OCI-LY7 (cell line): ENCODE measurements at regions not wholly inside any gene's neighbourhood (a gene's known extent, or its start where the extent isn't known, plus 50 kb on each side); places are given as distances from the start of the nearest gene placed in this dataset.

Experiments used
- BruUV-seq: library from RNA; stranded (reverse); fragments of 400-500 nt; replicated peaks from 2 replicates; lab custom pipeline; 2021; lab: Mats Ljungman, UMichigan
- CTCF ChIA-PET: fragments of 300-600 bp; sonication (Branson Sonifier 250); formaldehyde crosslinking; loops from one replicate; lab custom pipeline; 2022; ENCODE audit warnings: antibody characterized with exemption; ENCODE audit not compliant: unreplicated experiment; lab: Charles Lee
- POLR2A ChIA-PET: fragments of 300-600 bp; sonication (Branson Sonifier 250); formaldehyde crosslinking; loops from one replicate; lab custom pipeline; 2022; ENCODE audit warnings: antibody characterized with exemption; lab: Charles Lee
- DNase-seq: peaks from one replicate; pipeline ENCODE4 v3.0.0-alpha.2; 2015; ENCODE audit warnings: low spot score
- H2AFZ ChIP-seq: fragments of 200-600 bp; sonication (generic), shearing (Covaris generic); 2 replicates; pipeline ENCODE4 v1.6.1; 2014; ENCODE audit warnings: mild to moderate bottlenecking, antibody characterized with exemption, low read length, moderate library complexity
- H3K27ac ChIP-seq: fragments of 200-600 bp; sonication (generic); 2 replicates; pipeline ENCODE4 v1.5.1; 2014; ENCODE audit warnings: mixed run types, low read depth, mild to moderate bottlenecking, moderate library complexity, low read length, inconsistent platforms; ENCODE audit not compliant: poor library complexity, severe bottlenecking
- H3K36me3 ChIP-seq: fragments of 200-600 bp; sonication (generic); 2 replicates; pipeline ENCODE4 v1.6.1; 2014; ENCODE audit warnings: mild to moderate bottlenecking, antibody characterized with exemption, low read length, moderate library complexity, mixed read lengths; ENCODE audit not compliant: insufficient read depth
- H3K4me1 ChIP-seq: fragments of 200-600 bp; sonication (generic); 2 replicates; pipeline ENCODE4 v1.5.1; 2014; ENCODE audit warnings: mild to moderate bottlenecking, low read length; ENCODE audit not compliant: insufficient read depth, poor library complexity, severe bottlenecking
- H3K4me2 ChIP-seq: fragments of 200-600 bp; sonication (generic); 2 replicates; pipeline ENCODE4 v1.6.1; 2014; ENCODE audit warnings: mild to moderate bottlenecking, low read length
- H3K4me3 ChIP-seq: fragments of 200-600 bp; sonication (generic); 2 replicates; pipeline ENCODE4 v1.5.1; 2014; ENCODE audit warnings: mild to moderate bottlenecking, low read depth, low read length; ENCODE audit not compliant: poor library complexity, severe bottlenecking
- H3K79me2 ChIP-seq: fragments of 200-600 bp; sonication (generic); 2 replicates; pipeline ENCODE4 v1.6.1; 2016; ENCODE audit warnings: low read depth, mild to moderate bottlenecking, low read length, moderate library complexity, mixed read lengths; ENCODE audit not compliant: insufficient read depth
- H3K9me2 ChIP-seq: fragments of 200-600 bp; sonication (generic); 2 replicates; pipeline ENCODE4 v1.6.1; 2016; ENCODE audit warnings: mild to moderate bottlenecking, low read length, mixed read lengths; ENCODE audit not compliant: insufficient read depth
- H3K9me3 ChIP-seq: fragments of 200-600 bp; sonication (generic); 2 replicates; pipeline ENCODE4 v1.6.1; 2014; ENCODE audit warnings: mild to moderate bottlenecking, mixed run types, low read length, mixed read lengths
- H4K20me1 ChIP-seq: fragments of 200-600 bp; sonication (generic); 2 replicates; pipeline ENCODE4 v1.6.1; 2014; ENCODE audit warnings: mild to moderate bottlenecking, antibody characterized with exemption, low read length, moderate library complexity, mixed read lengths; ENCODE audit not compliant: insufficient read depth
- EZH2phosphoT487 ChIP-seq: fragments of 200-600 bp; sonication (generic); IDR thresholded peaks from 2 replicates; pipeline ENCODE4 v1.6.1; 2018; ENCODE audit warnings: low read depth, borderline replicate concordance, mild to moderate bottlenecking, mixed run types, antibody characterized with exemption, low read length, moderate library complexity, mixed read lengths
- intact Hi-C: fragments of 100-400 bp; cut with micrococcal nuclease; formaldehyde crosslinking; loops from one replicate; pipeline ENCODE4 v1.10.0; 2022; ENCODE audit not compliant: unreplicated experiment
- TF ChIP-seq, protein P1 (sequence below): fragments of 200-600 bp; sonication (generic); conservative IDR thresholded peaks from 2 replicates; pipeline ENCODE4 v1.5.1; 2014; ENCODE audit warnings: mild to moderate bottlenecking, antibody characterized with exemption, low read length, moderate library complexity, mixed read lengths

DNA sequence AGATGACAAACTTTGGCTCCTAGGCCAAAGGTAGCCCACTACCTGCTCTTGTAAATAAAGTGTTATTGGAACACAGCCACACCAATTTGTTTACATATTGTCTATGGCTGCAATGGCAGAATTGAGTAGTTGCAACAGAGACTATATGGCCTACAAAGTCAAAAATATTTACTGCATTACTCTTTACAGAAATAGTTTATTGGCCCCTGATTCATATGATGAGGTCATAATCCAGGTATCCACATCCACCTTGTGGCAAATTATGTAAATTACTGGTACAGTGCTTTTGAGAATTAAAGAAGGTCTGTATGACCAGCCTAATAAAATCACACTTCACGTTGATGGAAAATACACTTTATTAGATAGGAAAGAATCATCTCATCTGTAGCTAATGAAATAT, 337.0 kb upstream of the DDX53 start:
- intact Hi-C loops: no loop called here
- POLR2A ChIA-PET: no interaction called here
- BruUV-seq: no TSS peak
- no peaks in the 10 kb centered on the region for H3K79me2 ChIP-seq
- TF ChIP-seq, protein P1, sequence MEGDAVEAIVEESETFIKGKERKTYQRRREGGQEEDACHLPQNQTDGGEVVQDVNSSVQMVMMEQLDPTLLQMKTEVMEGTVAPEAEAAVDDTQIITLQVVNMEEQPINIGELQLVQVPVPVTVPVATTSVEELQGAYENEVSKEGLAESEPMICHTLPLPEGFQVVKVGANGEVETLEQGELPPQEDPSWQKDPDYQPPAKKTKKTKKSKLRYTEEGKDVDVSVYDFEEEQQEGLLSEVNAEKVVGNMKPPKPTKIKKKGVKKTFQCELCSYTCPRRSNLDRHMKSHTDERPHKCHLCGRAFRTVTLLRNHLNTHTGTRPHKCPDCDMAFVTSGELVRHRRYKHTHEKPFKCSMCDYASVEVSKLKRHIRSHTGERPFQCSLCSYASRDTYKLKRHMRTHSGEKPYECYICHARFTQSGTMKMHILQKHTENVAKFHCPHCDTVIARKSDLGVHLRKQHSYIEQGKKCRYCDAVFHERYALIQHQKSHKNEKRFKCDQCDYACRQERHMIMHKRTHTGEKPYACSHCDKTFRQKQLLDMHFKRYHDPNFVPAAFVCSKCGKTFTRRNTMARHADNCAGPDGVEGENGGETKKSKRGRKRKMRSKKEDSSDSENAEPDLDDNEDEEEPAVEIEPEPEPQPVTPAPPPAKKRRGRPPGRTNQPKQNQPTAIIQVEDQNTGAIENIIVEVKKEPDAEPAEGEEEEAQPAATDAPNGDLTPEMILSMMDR: no peak
- no peak for TF ChIP-seq EZH2phosphoT487
- H3K36me3 ChIP-seq: no peaks in the 10 kb centered on the region
- H2AFZ ChIP-seq: no peak overlapping the region
- no peak overlapping the region for H3K4me2 ChIP-seq
- no peak overlapping the region for H3K27ac ChIP-seq
- H4K20me1 ChIP-seq: no peaks in the 10 kb centered on the region
- H3K9me3 ChIP-seq: no peaks in the 10 kb centered on the region
- H3K4me3 ChIP-seq: no peak overlapping the region
- no peaks in the 10 kb centered on the region for H3K4me1 ChIP-seq
- DNase-seq: no peak
- CTCF ChIA-PET: no interaction called here
- H3K9me2 ChIP-seq: no peaks in the 10 kb centered on the region

DNA sequence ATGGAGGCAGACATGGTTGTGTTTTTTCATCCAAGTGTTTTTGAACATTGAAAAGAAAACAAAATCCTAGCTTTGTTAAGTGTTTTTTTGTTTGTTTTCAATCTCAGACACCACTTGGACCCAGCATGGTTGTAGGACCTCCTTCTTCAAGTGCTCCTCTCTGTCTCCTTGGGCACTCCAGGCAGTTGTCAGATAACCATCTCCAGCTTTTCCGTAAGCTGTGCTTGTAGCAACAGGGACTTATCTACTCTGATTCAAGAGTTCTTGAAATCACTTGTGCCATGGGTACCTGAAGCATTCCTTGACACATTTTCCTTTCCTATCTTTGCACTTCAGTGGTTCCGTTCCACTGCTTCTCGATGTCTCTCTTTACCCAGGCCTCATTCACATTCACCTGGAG, 334.9 kb upstream of the DDX53 start:
- H3K9me3 ChIP-seq: no peaks in the 10 kb centered on the region
- no peaks in the 10 kb centered on the region for H3K9me2 ChIP-seq
- no peak overlapping the region for H3K4me2 ChIP-seq
- H3K36me3 ChIP-seq: no peaks in the 10 kb centered on the region
- H3K79me2 ChIP-seq: no peaks in the 10 kb centered on the region
- no peak overlapping the region for H3K27ac ChIP-seq
- DNase-seq: no peak
- no peaks in the 10 kb centered on the region for H4K20me1 ChIP-seq
- intact Hi-C loops: no loop called here
- TF ChIP-seq EZH2phosphoT487: no peak
- TF ChIP-seq, protein P1: no peak
- POLR2A ChIA-PET: no interaction called here
- no peak overlapping the region for H3K4me3 ChIP-seq
- CTCF ChIA-PET: no interaction called here
- no peaks in the 10 kb centered on the region for H3K4me1 ChIP-seq
- no peak overlapping the region for H2AFZ ChIP-seq
- BruUV-seq: no TSS peak

GRCh38 chrX:22665818-22666217, 333.9 kb upstream of the DDX53 start:
- intact Hi-C loops: no loop called here
- TF ChIP-seq, protein P1: no peak
- no peak for TF ChIP-seq EZH2phosphoT487
- H3K36me3 ChIP-seq: no peaks in the 10 kb centered on the region
- ChIA-PET CTCF (no interaction called here), POLR2A (no interaction called here)
- no peak overlapping the region for H3K4me2 ChIP-seq
- H4K20me1 ChIP-seq: no peaks in the 10 kb centered on the region
- no peaks in the 10 kb centered on the region for H3K9me3 ChIP-seq
- no peaks in the 10 kb centered on the region for H3K79me2 ChIP-seq
- no TSS peak for BruUV-seq
- no peak overlapping the region for H2AFZ ChIP-seq
- DNase-seq: no peak
- no peaks in the 10 kb centered on the region for H3K4me1 ChIP-seq
- H3K4me3 ChIP-seq: no peak overlapping the region
- no peaks in the 10 kb centered on the region for H3K9me2 ChIP-seq
- no peak overlapping the region for H3K27ac ChIP-seq
